Upper lobe of left lung (tissue), 6 donors: ENCODE measurements at regions not wholly inside any gene's neighbourhood (a gene's known extent, or its start where the extent isn't known, plus 50 kb on each side); places are given as distances from the start of the nearest gene placed in this dataset.

Experiments used
- ATAC-seq, 2 donors: fragments of 200-7000 bp; cut with Tn5 transposase; one replicate each; pipeline ENCODE4 v1.9.1; 2022; ENCODE audit warnings: mild to moderate bottlenecking in 2 of 2, moderate library complexity in 2 of 2; ENCODE audit not compliant: low FRiP score in 2 of 2
- DNase-seq, 2 donors: peaks; one replicate each; pipeline ENCODE4 v3.0.0-alpha.2; 2019 to 2020
- H3K27ac ChIP-seq, 4 donors: fragments of 200-600 bp; sonication (generic); one replicate each; pipeline ENCODE4 v1.5.1; 2016 to 2019
- H3K27me3 ChIP-seq, 4 donors: fragments of 200-600 bp; sonication (generic); one replicate each; pipeline ENCODE4 v1.5.1; 2017 to 2019
- H3K36me3 ChIP-seq, 4 donors: fragments of 200-600 bp; sonication (generic); one replicate each; pipeline ENCODE4 v1.5.1; 2016 to 2019
- H3K4me1 ChIP-seq, 4 donors: fragments of 200-600 bp; sonication (generic); one replicate each; pipeline ENCODE4 v1.5.1; 2018 to 2019
- H3K4me3 ChIP-seq, 4 donors: fragments of 200-600 bp; sonication (generic); one replicate each; pipeline ENCODE4 v1.5.1; 2017 to 2019; ENCODE audit warnings: mild to moderate bottlenecking in 2 of 4, moderate library complexity in 1 of 4
- H3K9me3 ChIP-seq, 4 donors: fragments of 200-600 bp; sonication (generic); one replicate each; pipeline ENCODE4 v1.5.1; 2018 to 2019
- EP300 ChIP-seq, 4 donors: sonication (generic); formaldehyde crosslinking; IDR thresholded peaks; one replicate each; pipeline ENCODE4 v1.5.1; 2017; ENCODE audit warnings: antibody characterized with exemption in 4 of 4, control low read depth in 2 of 4
- POLR2A ChIP-seq, 4 donors: fragments of 450-650 bp; IDR thresholded peaks; one replicate each; pipeline ENCODE4 v1.5.1; 2016 to 2017; ENCODE audit warnings: antibody characterized with exemption in 4 of 4, mild to moderate bottlenecking in 2 of 4
- POLR2AphosphoS5 ChIP-seq, 2 donors: sonication (generic); formaldehyde crosslinking; IDR thresholded peaks; one replicate each; pipeline ENCODE4 v1.5.1; 2017; ENCODE audit warnings: antibody characterized with exemption in 2 of 2
- WGBS, 2 donors: methylation state at CpG; one replicate each; pipeline ENCODE4 v1.1.5; 2017 to 2018; 5-methylcytosine and 5-hydroxymethylcytosine counted together
- TF ChIP-seq, protein P1 (sequence below), 6 experiments: fragments of 450-650 bp in 4 of 6; fragments of 200-600 bp in 2 of 6; sonication (generic) in 2 of 6; IDR thresholded peaks; one replicate each; pipeline ENCODE4 v1.5.1; 2016 to 2019; ENCODE audit warnings: antibody characterized with exemption in 6 of 6
- donor health status: DM: no; HTN: no; CAD: no; lungs with moderate emphysema.
- donor health status: DM: no; HTN: yes; CAD: no; lungs with severe emphysema.

DNA sequence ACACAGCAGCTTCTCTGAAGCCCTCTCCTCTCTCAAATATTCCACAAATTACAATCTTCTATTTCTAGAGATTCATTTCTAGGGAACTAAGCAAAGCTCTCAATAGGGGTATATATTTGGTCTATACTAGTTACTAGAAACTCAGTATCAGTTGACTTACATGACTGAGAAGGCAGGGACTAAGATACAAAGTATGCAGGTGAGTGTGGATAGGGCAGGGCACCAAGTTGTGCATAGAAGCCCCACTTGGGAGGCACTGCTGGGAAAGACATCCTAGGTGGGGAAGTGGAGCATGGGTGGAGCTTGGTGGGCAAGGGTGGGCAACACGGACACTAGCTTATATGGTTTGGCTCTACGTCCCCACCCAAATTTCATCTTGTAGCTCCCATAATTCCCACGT lies 148.1 kb upstream of the RASA1 start:
- H3K27ac ChIP-seq, result no peak overlapping the region
- no peaks in the 10 kb centered on the region for H3K9me3 ChIP-seq
- peaks cover 4 to 11% (median 7%) of the 10 kb centered on the region in 4 donors for H3K4me1 ChIP-seq
- WGBS, 2 donors, result 91 to 95% methylated on average over 3 of the region's 3 CpGs
- ATAC-seq (no peak), DNase-seq (no peak)
- no peaks in the 10 kb centered on the region for H3K27me3 ChIP-seq
- H3K4me3 ChIP-seq, result no peak overlapping the region
- no peak for TF ChIP-seq POLR2A (IDR thresholded peaks at IDR 0.05)
- no peak for TF ChIP-seq EP300 (IDR thresholded peaks at IDR 0.05)
- TF ChIP-seq, protein P1, sequence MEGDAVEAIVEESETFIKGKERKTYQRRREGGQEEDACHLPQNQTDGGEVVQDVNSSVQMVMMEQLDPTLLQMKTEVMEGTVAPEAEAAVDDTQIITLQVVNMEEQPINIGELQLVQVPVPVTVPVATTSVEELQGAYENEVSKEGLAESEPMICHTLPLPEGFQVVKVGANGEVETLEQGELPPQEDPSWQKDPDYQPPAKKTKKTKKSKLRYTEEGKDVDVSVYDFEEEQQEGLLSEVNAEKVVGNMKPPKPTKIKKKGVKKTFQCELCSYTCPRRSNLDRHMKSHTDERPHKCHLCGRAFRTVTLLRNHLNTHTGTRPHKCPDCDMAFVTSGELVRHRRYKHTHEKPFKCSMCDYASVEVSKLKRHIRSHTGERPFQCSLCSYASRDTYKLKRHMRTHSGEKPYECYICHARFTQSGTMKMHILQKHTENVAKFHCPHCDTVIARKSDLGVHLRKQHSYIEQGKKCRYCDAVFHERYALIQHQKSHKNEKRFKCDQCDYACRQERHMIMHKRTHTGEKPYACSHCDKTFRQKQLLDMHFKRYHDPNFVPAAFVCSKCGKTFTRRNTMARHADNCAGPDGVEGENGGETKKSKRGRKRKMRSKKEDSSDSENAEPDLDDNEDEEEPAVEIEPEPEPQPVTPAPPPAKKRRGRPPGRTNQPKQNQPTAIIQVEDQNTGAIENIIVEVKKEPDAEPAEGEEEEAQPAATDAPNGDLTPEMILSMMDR (IDR thresholded peaks at IDR 0.05), result no peak
- TF ChIP-seq POLR2AphosphoS5 (IDR thresholded peaks at IDR 0.05), result no peak
- no peaks in the 10 kb centered on the region for H3K36me3 ChIP-seq

DNA sequence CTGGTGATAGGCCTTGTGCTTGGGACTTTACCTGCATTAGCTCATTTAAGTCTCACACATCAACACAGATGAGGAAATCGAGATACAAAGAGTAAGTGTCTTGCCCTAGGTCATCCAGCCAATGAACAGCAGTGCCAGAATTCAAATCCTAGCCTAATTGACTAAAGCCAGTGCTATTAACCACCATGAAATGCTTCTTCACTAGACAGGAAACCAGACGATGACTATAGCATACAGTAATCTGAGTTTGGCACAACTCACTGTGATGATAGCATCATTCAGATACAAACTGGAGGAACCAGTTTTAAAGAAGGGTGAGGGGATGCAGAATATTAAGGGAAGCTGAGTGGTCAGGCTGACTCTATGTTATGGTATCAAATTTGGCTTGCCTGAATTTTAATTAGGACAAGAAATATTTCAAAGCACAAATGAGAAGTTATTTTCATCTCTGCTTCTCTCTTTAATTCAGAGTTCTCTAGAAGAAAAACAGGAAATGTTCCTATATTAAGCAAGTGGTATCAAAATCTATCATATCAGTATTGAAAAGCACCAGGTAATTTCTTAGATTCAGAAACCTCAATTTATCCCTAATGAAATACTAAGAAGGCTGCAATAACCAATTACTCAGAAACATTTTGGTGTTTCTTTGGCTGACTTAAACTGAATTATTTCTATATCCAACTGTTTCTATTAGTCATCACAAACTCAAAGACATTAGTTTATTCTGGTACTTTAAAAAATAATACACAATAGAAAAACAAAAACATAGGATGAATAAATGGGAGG lies 147.0 kb upstream of the RASA1 start:
- peak in 1 of 2 donors; percentile 83 for ATAC-seq

DNA sequence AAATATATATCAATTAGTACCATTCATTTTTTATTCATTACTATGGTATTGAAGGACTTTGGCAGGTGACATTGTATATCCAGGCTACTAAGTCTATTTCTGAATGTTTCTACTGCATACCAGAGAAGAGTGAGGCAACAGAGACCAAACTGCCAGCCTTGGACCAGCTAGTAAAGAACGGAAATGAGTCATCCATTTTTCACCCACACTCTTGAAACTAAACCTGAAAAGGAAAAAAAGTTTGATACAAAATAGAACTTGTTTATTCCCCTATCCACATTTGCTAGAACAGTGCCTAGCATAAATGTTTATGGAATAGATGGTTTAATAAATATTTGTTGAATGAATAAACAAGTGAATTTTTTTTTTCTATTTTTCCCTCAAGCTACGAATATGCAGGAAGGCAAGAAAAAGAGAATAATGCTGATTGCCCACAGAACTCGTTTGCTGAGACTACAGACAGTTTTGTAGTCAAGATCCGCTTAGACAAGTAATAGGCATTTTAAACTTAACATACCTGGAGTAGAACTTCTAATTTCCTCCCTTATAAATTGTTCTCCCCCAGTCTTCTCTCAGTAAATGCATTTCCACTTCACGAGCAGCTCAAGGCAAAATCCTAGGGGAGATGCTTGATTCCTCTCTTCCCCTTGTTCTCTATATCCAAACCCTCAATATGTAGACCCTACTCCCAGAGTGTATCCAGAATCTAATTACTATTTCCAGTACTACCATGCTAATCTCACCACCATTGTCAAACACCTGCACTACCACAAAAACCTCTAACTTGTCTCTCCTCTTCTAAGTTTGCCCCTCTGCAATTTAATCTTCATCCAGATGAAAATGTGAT lies 146.2 kb upstream of the RASA1 start:
- peak overlapping the region in 1 of 4 donors; percentile 35 for H3K27ac ChIP-seq
- H3K36me3 ChIP-seq, result no peaks in the 10 kb centered on the region
- H3K4me1 ChIP-seq, result peaks cover 4 to 11% (median 7%) of the 10 kb centered on the region in 4 donors
- peak in 1 of 2 donors; percentile 42 for DNase-seq
- TF ChIP-seq EP300 (IDR thresholded peaks at IDR 0.05), result no peak
- TF ChIP-seq, protein P1 (IDR thresholded peaks at IDR 0.05), result no peak
- TF ChIP-seq POLR2A (IDR thresholded peaks at IDR 0.05), result no peak
- TF ChIP-seq POLR2AphosphoS5 (IDR thresholded peaks at IDR 0.05), result no peak
- no peaks in the 10 kb centered on the region for H3K9me3 ChIP-seq
- H3K4me3 ChIP-seq, result no peak overlapping the region
- ATAC-seq, result peak in 1 of 2 donors; percentile 91
- 51 to 62% methylated on average over 5 of the region's 5 CpGs for WGBS, 2 donors
- no peaks in the 10 kb centered on the region for H3K27me3 ChIP-seq

More for the DNA sequence above, 147.0 kb upstream of the RASA1 start:
- 22 to 35% methylated on average over 2 of the region's 2 CpGs for WGBS, 2 donors
- Histone ChIP-seq H3K4me1 (peaks cover 4 to 11% (median 7%) of the 10 kb centered on the region in 4 donors), H3K4me3 (no peak overlapping the region), H3K27ac (peak overlapping the region in 1 of 4 donors; percentile 2), H3K9me3 (no peaks in the 10 kb centered on the region), H3K27me3 (no peaks in the 10 kb centered on the region), H3K36me3 (no peaks in the 10 kb centered on the region)
- DNase-seq, result no peak
- TF ChIP-seq EP300 (IDR thresholded peaks at IDR 0.05) (no peak), POLR2AphosphoS5 (IDR thresholded peaks at IDR 0.05) (no peak), POLR2A (IDR thresholded peaks at IDR 0.05) (no peak)
- TF ChIP-seq, protein P1 (IDR thresholded peaks at IDR 0.05), result no peak

DNA sequence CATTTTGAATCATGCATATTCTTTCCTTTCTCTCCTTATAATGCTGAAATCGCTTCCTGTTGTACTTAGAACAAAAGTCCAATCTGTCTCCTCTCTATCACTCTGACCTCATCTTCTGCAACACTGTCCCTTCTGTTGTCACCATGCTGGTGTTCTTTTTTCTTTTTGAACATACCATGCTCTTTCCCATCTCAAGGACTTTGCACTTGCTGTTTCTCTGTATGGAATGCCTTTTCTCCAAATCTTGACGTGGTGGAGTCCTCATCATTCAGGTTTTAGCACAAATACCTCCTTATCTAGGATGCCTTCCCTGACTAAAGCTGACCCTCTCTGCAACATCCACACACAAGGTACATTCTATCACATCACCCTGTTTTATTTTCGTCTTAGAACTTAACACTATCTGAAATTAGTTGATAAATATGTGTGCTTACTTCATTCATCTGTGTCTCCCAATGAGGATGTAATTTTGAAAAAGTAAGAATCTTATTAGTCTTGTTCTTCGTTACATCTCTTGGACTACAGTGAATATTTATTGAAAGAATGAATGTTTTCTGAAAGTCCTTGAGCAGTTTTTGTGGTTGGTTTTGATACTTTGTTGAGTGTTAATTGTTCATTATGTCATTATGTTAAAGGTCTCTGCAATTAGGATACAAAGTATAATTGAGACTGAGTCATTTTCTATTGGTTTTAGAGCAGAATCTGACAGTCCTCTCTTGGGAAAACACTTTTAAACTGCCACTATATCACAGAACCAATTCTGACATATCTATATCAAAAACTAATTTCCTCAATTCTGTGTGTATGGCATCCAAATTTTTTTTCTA lies 145.3 kb upstream of the RASA1 start:
- DNase-seq (no peak), ATAC-seq (no peak)
- 73 to 80% methylated on average over 4 of the region's 4 CpGs for WGBS, 2 donors
- Histone ChIP-seq H3K4me1 (peaks cover 4 to 11% (median 7%) of the 10 kb centered on the region in 4 donors), H3K27me3 (no peaks in the 10 kb centered on the region), H3K4me3 (no peak overlapping the region), H3K36me3 (no peaks in the 10 kb centered on the region), H3K27ac (no peak overlapping the region), H3K9me3 (no peaks in the 10 kb centered on the region)
- TF ChIP-seq POLR2AphosphoS5 (IDR thresholded peaks at IDR 0.05) (no peak), EP300 (IDR thresholded peaks at IDR 0.05) (no peak)
